GM23338 (cell line): ENCODE measurements at regions not wholly inside any gene's neighbourhood (a gene's known extent, or its start where the extent isn't known, plus 50 kb on each side); places are given as distances from the start of the nearest gene placed in this dataset.

ENCODE experiments used
- ATAC-seq: fragments of 200-7000 bp; cut with Tn5 transposase; 3 replicates; pipeline ENCODE4 v1.9.1; 2020
- DNase-seq: peaks from one replicate; pipeline ENCODE4 v3.0.0-alpha.2; 2015; ENCODE audit warnings: low spot score
- H2AFZ ChIP-seq: fragments of 200-600 bp; sonication (generic); 2 replicates; pipeline ENCODE4 v1.8.0; 2016; ENCODE audit warnings: antibody characterized with exemption, mild to moderate bottlenecking, moderate library complexity
- H3F3A ChIP-seq: fragments of 200-600 bp; sonication (generic); replicated peaks from 2 replicates; pipeline ENCODE4 v1.8.0; 2017; ENCODE audit warnings: antibody characterized with exemption, mixed run types, low read depth
- H3K27ac ChIP-seq: fragments of 200-600 bp; sonication (generic); 2 replicates; pipeline ENCODE4 v1.6.1; 2016; ENCODE audit warnings: low read depth
- H3K27me3 ChIP-seq: fragments of 200-600 bp; sonication (generic); 2 replicates; pipeline ENCODE4 v1.8.0; 2016; ENCODE audit warnings: mild to moderate bottlenecking, mixed run types, moderate library complexity; ENCODE audit not compliant: insufficient read depth
- H3K36me3 ChIP-seq: fragments of 200-600 bp; sonication (generic); 2 replicates; pipeline ENCODE4 v1.8.0; 2016; ENCODE audit warnings: mild to moderate bottlenecking; ENCODE audit not compliant: insufficient read depth
- H3K4me1 ChIP-seq: fragments of 200-600 bp; sonication (generic); 2 replicates; pipeline ENCODE4 v1.8.0; 2016; ENCODE audit warnings: mild to moderate bottlenecking, moderate library complexity; ENCODE audit not compliant: insufficient read depth
- H3K4me2 ChIP-seq: fragments of 200-600 bp; sonication (generic); 2 replicates; pipeline ENCODE4 v1.7.1; 2017; ENCODE audit warnings: mixed run types
- H3K4me3 ChIP-seq: fragments of 200-600 bp; sonication (generic); 2 replicates; pipeline ENCODE4 v1.6.1; 2016; ENCODE audit warnings: mixed run types
- H3K79me2 ChIP-seq: fragments of 200-600 bp; sonication (generic); replicated peaks from 2 replicates; pipeline ENCODE4 v1.8.0; 2017; ENCODE audit warnings: mild to moderate bottlenecking; ENCODE audit not compliant: insufficient read depth
- H3K9me2 ChIP-seq: fragments of 200-600 bp; sonication (generic); 2 replicates; pipeline ENCODE4 v1.8.0; 2017; ENCODE audit not compliant: insufficient read depth
- H4K20me1 ChIP-seq: fragments of 200-600 bp; sonication (generic); replicated peaks from 2 replicates; pipeline ENCODE4 v1.8.0; 2017; ENCODE audit warnings: mild to moderate bottlenecking; ENCODE audit not compliant: insufficient read depth
- H3K27ac Mint-ChIP-seq: 2 replicates; pipeline ENCODE4 v1.8.0; 2020; ENCODE audit warnings: inconsistent platforms, mild to moderate bottlenecking, moderate library complexity, mixed read lengths
- H3K27me3 Mint-ChIP-seq: 3 replicates; pipeline ENCODE4 v1.8.0; 2022; ENCODE audit warnings: low read depth, mild to moderate bottlenecking, moderate library complexity, mixed read lengths, inconsistent platforms; ENCODE audit not compliant: insufficient read depth, poor library complexity
- H3K36me3 Mint-ChIP-seq: 3 replicates; pipeline ENCODE4 v1.8.0; 2021; ENCODE audit warnings: low read depth, mild to moderate bottlenecking, inconsistent platforms, moderate library complexity, mixed read lengths
- H3K4me1 Mint-ChIP-seq: 3 replicates; pipeline ENCODE4 v1.8.0; 2020; ENCODE audit warnings: mild to moderate bottlenecking, inconsistent platforms, mixed read lengths
- H3K4me3 Mint-ChIP-seq: 3 replicates; pipeline ENCODE4 v1.8.0; 2021; ENCODE audit warnings: moderate library complexity, mild to moderate bottlenecking, inconsistent platforms, mixed read lengths
- H3K9me3 Mint-ChIP-seq: 3 replicates; pipeline ENCODE4 v1.8.0; 2020; ENCODE audit warnings: moderate library complexity, mild to moderate bottlenecking, inconsistent platforms, mixed read lengths
- CREB1 ChIP-seq: fragments of 250-450 bp; sonication (Bioruptor Pico); IDR thresholded peaks from 2 replicates; pipeline ENCODE4 v1.5.0; 2020; ENCODE audit warnings: low read depth, mild to moderate bottlenecking, moderate library complexity
- CTCF ChIP-seq, 2 experiments: fragments of 200-600 bp in 1 of 2; sonication (generic) in 1 of 2; conservative IDR thresholded peaks; 2 replicates each; pipeline versions ENCODE4 v1.5.1 to v1.6.1; 2016 to 2017; ENCODE audit warnings: antibody characterized with exemption in 2 of 2, low read depth in 2 of 2, mild to moderate bottlenecking in 2 of 2, moderate library complexity in 1 of 2
- ETS1 ChIP-seq: IDR thresholded peaks from 2 replicates; pipeline ENCODE4 v1.6.1; 2016; ENCODE audit warnings: antibody characterized with exemption
- EZH2 ChIP-seq: fragments of 200-600 bp; sonication (generic); IDR thresholded peaks from one replicate; pipeline ENCODE4 v1.8.0; 2017; ENCODE audit warnings: antibody characterized with exemption, mild to moderate bottlenecking, low read depth; ENCODE audit not compliant: unreplicated experiment
- EZH2phosphoT487 ChIP-seq: fragments of 200-600 bp; sonication (generic); IDR thresholded peaks from one replicate; pipeline ENCODE4 v1.8.1; 2018; ENCODE audit warnings: antibody characterized with exemption; ENCODE audit not compliant: unreplicated experiment
- JUNB ChIP-seq: IDR thresholded peaks from one replicate; pipeline ENCODE4 v1.6.1; 2016; ENCODE audit warnings: antibody characterized with exemption; ENCODE audit not compliant: unreplicated experiment
- NANOG ChIP-seq: IDR thresholded peaks from 2 replicates; pipeline ENCODE4 v1.6.1; 2016; ENCODE audit warnings: antibody characterized with exemption, borderline replicate concordance
- POLR2AphosphoS5 ChIP-seq: IDR thresholded peaks from 2 replicates; pipeline ENCODE4 v1.6.1; 2016; ENCODE audit warnings: antibody characterized with exemption, low read depth
- REST ChIP-seq: IDR thresholded peaks from one replicate; pipeline ENCODE4 v1.6.1; 2018; ENCODE audit warnings: antibody characterized with exemption; ENCODE audit not compliant: unreplicated experiment
- STAT1 ChIP-seq: IDR thresholded peaks from one replicate; pipeline ENCODE4 v1.6.1; 2016; ENCODE audit warnings: antibody characterized with exemption; ENCODE audit not compliant: unreplicated experiment
- ZNF114 ChIP-seq: fragments of 250-450 bp; sonication (Bioruptor Pico); IDR thresholded peaks from 2 replicates; pipeline ENCODE4 v1.5.0; 2020; ENCODE audit warnings: mild to moderate bottlenecking, moderate library complexity
- ZNF331 ChIP-seq: fragments of 250-450 bp; sonication (Bioruptor Pico); IDR thresholded peaks from 2 replicates; pipeline ENCODE4 v1.5.0; 2020; ENCODE audit warnings: low read depth, mild to moderate bottlenecking, moderate library complexity
- ZNF462 ChIP-seq: fragments of 250-450 bp; sonication (Bioruptor Pico); IDR thresholded peaks from 2 replicates; pipeline ENCODE4 v1.5.0; 2020; ENCODE audit warnings: mild to moderate bottlenecking, moderate library complexity

GRCh38 chr2:167858086-167858485 is 389.3 kb downstream of the STK39 start:
- H4K20me1 ChIP-seq, result no peaks in the 10 kb centered on the region
- peaks cover 2% of the 10 kb centered on the region; the same call in 1 of the 2 replicates for H3K36me3 ChIP-seq
- H3K4me2 ChIP-seq, result no peak overlapping the region
- H3K9me3 Mint-ChIP-seq, result peaks cover 13% of the 10 kb centered on the region
- no peaks in the 10 kb centered on the region for H3K27me3 ChIP-seq
- H3K27ac Mint-ChIP-seq, result no peak overlapping the region
- H2AFZ ChIP-seq, result no peak overlapping the region
- H3K4me1 Mint-ChIP-seq, result peaks cover 48% of the 10 kb centered on the region
- no peak overlapping the region for H3K27ac ChIP-seq
- 0 out of 2 replicates have a peak, but pooled peaks cover 4% of the 10 kb centered on the region for H3F3A ChIP-seq
- H3K4me3 Mint-ChIP-seq, result no peak overlapping the region
- no peaks in the 10 kb centered on the region for H3K79me2 ChIP-seq
- no peaks in the 10 kb centered on the region for H3K9me2 ChIP-seq
- no peak for ATAC-seq
- TF ChIP-seq CTCF (conservative IDR thresholded peaks at IDR 0.05; ENCODE audit: low read depth in 2 of 2), result no peak
- no peak for TF ChIP-seq EZH2phosphoT487
- no peak for TF ChIP-seq ZNF462 (CRISPR knock-in tag)
- TF ChIP-seq ZNF114, result no peak
- TF ChIP-seq REST, result no peak
- no peak for TF ChIP-seq NANOG
- TF ChIP-seq ETS1, result no peak
- no peak for TF ChIP-seq POLR2AphosphoS5
- TF ChIP-seq STAT1, result no peak
- no peak for TF ChIP-seq EZH2
- TF ChIP-seq CREB1 (CRISPR knock-in tag), result no peak
- no peak for TF ChIP-seq JUNB
- no peak for TF ChIP-seq ZNF331 (CRISPR knock-in tag)
- DNase-seq, result no peak
- H3K4me1 ChIP-seq, result peaks cover 26% of the 10 kb centered on the region
- H3K27me3 Mint-ChIP-seq, result peaks cover 9% of the 10 kb centered on the region
- H3K4me3 ChIP-seq, result no peak overlapping the region
- H3K36me3 Mint-ChIP-seq, result peaks cover 14% of the 10 kb centered on the region
